Type B pancreatic cell (in vitro differentiated cells): ENCODE measurements at regions not wholly inside any gene's neighbourhood (a gene's known extent, or its start where the extent isn't known, plus 50 kb on each side); places are given as distances from the start of the nearest gene placed in this dataset.

ENCODE experiments used
- DNase-seq: peaks from one replicate; pipeline ENCODE4 v3.0.0; 2021; ENCODE audit warnings: mixed read lengths; ENCODE audit not compliant: unreplicated experiment; ENCODE audit errors: extremely low spot score
- H3K27ac Mint-ChIP-seq: 2 replicates; pipeline ENCODE4 v1.8.0; 2021; ENCODE audit warnings: mild to moderate bottlenecking, mixed read lengths
- H3K27me3 Mint-ChIP-seq: 2 replicates; pipeline ENCODE4 v1.8.0; 2021; ENCODE audit warnings: mixed read lengths
- H3K36me3 Mint-ChIP-seq: 2 replicates; pipeline ENCODE4 v1.8.0; 2021; ENCODE audit warnings: mixed read lengths
- H3K4me1 Mint-ChIP-seq: one replicate; pipeline ENCODE4 v1.8.0; 2021; ENCODE audit warnings: mixed read lengths; ENCODE audit not compliant: unreplicated experiment
- H3K4me3 Mint-ChIP-seq: 2 replicates; pipeline ENCODE4 v1.8.0; 2021; ENCODE audit warnings: mild to moderate bottlenecking, mixed read lengths
- H3K9me3 Mint-ChIP-seq: 2 replicates; pipeline ENCODE4 v1.8.0; 2021; ENCODE audit warnings: mixed read lengths
- CTCF ChIP-seq: fragments of 200-600 bp; sonication (generic); conservative IDR thresholded peaks from 2 replicates; pipeline ENCODE4 v1.5.0; 2021; ENCODE audit warnings: antibody characterized with exemption, mild to moderate bottlenecking

GRCh38 chr6:14200047-14200446 is 82.5 kb downstream of the CD83 start:
- no peak for DNase-seq
- Mint-ChIP-seq H3K9me3 (peaks cover 10% of the 10 kb centered on the region), H3K27me3 (peaks cover 13% of the 10 kb centered on the region), H3K27ac (no peak overlapping the region), H3K4me1 (no peaks in the 10 kb centered on the region), H3K4me3 (no peak overlapping the region), H3K36me3 (no peaks in the 10 kb centered on the region)
- no peak for TF ChIP-seq CTCF

GRCh38 chr6:14202947-14203346 is 85.4 kb downstream of the CD83 start:
- Mint-ChIP-seq H3K36me3 (no peaks in the 10 kb centered on the region), H3K27me3 (peaks cover 4% of the 10 kb centered on the region), H3K9me3 (peaks cover 10% of the 10 kb centered on the region), H3K4me3 (no peak overlapping the region), H3K27ac (no peak overlapping the region), H3K4me1 (peaks cover 10% of the 10 kb centered on the region)
- DNase-seq, result no peak
- TF ChIP-seq CTCF, result no peak

- Mint-ChIP-seq H3K36me3 (no peaks in the 10 kb centered on the region), H3K9me3 (no peaks in the 10 kb centered on the region), H3K4me1 (peaks cover 28% of the 10 kb centered on the region), H3K27ac (no peak overlapping the region), H3K27me3 (peaks cover 9% of the 10 kb centered on the region), H3K4me3 (no peak overlapping the region)
- DNase-seq, result no peak
- TF ChIP-seq CTCF, result no peak
These were observed 88.8 kb downstream of the CD83 start for GRCh38 chr6:14206391-14206790.

GRCh38 chr6:14207448-14207847 is 89.9 kb downstream of the CD83 start:
- no peak overlapping the region for H3K4me3 Mint-ChIP-seq
- no peak overlapping the region for H3K27ac Mint-ChIP-seq
- no peaks in the 10 kb centered on the region for H3K9me3 Mint-ChIP-seq
- no peak for DNase-seq
- TF ChIP-seq CTCF, result no peak
- H3K27me3 Mint-ChIP-seq, result peaks cover 5% of the 10 kb centered on the region
- no peaks in the 10 kb centered on the region for H3K36me3 Mint-ChIP-seq
- peaks cover 36% of the 10 kb centered on the region for H3K4me1 Mint-ChIP-seq

GRCh38 chr6:14209000-14209399 is 91.4 kb downstream of the CD83 start:
- Mint-ChIP-seq H3K4me1 (peaks cover 36% of the 10 kb centered on the region), H3K27me3 (peaks cover 5% of the 10 kb centered on the region)

More at GRCh38 chr6:14209000-14209399, 91.4 kb downstream of the CD83 start:
- Mint-ChIP-seq H3K9me3 (no peaks in the 10 kb centered on the region), H3K36me3 (no peaks in the 10 kb centered on the region), H3K4me3 (peak overlapping the region; percentile 84), H3K27ac (no peak overlapping the region)
- no peak for DNase-seq
- no peak for TF ChIP-seq CTCF
